ENCODE measurements at regions not wholly inside any gene's neighbourhood (a gene's known extent, or its start where the extent isn't known, plus 50 kb on each side); places are given as distances from the start of the nearest gene placed in this dataset.

DNA sequence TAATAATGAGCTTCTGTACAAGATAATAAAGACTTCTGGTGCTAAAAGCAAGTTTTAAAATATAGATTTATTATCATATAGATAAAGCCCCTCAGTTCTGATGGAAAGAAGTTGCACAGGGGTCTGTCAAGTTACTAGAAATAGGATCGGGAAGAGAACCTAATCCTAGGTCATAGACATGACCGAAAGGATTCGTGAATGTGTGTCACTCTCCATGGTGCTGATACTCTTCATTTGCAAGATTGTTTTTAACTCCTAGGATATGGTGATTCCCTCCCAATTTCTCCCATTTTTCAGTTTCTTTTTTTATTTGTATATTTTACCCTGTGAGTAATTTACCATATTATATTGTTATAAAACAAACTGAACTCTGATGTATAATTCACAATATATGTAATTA lies 58.9 kb upstream of the CTNNA2 start:
- Mint-ChIP-seq H3K27me3 (no peaks in the 10 kb centered on the region), H3K9me3 (peaks cover 1 to 2% of the 10 kb centered on the region in 2 donors), H3K4me1 (no peaks in the 10 kb centered on the region), H3K4me3 (no peak overlapping the region), H3K27ac (no peak overlapping the region), H3K36me3 (no peaks in the 10 kb centered on the region)
- DNase-seq (no peak), ATAC-seq (replicated peaks) (no peak)

DNA sequence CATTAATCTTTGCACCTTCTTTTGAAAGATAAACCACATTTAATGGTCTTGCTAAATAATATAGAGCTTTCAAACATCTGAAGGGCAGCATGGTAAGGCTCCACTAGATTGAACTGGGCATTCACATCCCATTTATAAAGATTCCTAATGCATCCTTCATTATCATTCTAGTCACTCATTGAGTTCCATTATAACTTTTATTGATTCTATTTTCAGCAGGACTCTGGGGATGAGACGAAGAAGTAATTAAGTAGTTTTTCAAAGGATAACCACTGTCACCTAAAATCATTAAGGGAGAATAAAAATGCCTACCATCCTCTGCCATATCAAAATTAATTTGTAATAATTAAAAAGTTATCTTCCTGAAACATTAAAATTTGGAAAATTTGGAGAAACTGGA lies 60.2 kb upstream of the CTNNA2 start:
- Mint-ChIP-seq H3K36me3 (no peaks in the 10 kb centered on the region), H3K27ac (no peak overlapping the region), H3K4me1 (no peaks in the 10 kb centered on the region), H3K9me3 (peaks cover 2 to 5% of the 10 kb centered on the region in 2 donors), H3K4me3 (no peak overlapping the region), H3K27me3 (no peaks in the 10 kb centered on the region)
- ATAC-seq (replicated peaks): no peak
- DNase-seq: no peak

DNA sequence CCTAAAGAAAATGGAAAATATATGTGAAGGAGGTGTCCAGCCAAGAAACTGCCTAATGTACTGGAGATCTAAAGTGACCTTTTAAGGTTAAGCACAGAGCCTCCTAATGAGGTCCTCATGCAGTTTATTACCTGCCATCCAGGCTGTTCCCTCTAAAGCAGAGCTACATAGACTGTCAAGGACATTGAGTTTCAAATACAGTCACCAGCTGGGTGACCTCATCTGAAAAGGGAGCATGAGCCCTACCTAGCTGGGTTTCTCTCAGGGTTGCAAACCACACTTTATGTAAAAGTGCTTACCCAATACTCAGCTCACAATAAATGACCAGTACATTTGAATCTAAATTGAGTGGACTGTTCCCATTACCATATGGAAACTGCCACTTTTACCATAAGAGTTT lies 65.4 kb upstream of the CTNNA2 start:
- Mint-ChIP-seq H3K4me3 (no peak overlapping the region), H3K9me3 (peaks cover 2 to 10% of the 10 kb centered on the region in 2 donors), H3K27ac (no peak overlapping the region), H3K36me3 (no peaks in the 10 kb centered on the region), H3K27me3 (no peaks in the 10 kb centered on the region), H3K4me1 (no peaks in the 10 kb centered on the region)
- DNase-seq (no peak), ATAC-seq (replicated peaks) (no peak)

DNA sequence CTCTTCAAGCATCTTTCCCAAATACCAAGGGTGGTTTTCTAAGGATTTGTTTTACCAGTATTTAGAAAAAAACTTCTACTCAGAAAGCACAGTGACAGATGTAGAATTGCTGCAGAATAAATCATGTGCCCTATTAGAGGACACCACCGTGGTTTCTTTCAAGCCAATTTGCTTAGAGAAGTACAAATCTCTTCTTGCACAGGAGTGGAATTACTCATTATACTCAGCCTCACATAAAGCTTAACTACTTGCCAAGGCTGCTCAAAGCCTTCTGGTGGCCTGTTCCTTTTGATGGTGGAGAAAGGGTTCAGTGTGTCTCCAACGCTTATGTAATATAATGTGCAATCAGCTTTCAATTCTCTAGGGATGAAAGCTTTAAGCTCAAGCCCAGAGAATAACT lies 66.5 kb upstream of the CTNNA2 start:
- no peaks in the 10 kb centered on the region for H3K27me3 Mint-ChIP-seq
- H3K9me3 Mint-ChIP-seq: peaks cover 2 to 10% of the 10 kb centered on the region in 2 donors
- H3K4me1 Mint-ChIP-seq: no peaks in the 10 kb centered on the region
- ATAC-seq (replicated peaks) (no peak), DNase-seq (no peak)
- no peak overlapping the region for H3K27ac Mint-ChIP-seq
- H3K4me3 Mint-ChIP-seq: no peak overlapping the region
- H3K36me3 Mint-ChIP-seq: no peaks in the 10 kb centered on the region

DNA sequence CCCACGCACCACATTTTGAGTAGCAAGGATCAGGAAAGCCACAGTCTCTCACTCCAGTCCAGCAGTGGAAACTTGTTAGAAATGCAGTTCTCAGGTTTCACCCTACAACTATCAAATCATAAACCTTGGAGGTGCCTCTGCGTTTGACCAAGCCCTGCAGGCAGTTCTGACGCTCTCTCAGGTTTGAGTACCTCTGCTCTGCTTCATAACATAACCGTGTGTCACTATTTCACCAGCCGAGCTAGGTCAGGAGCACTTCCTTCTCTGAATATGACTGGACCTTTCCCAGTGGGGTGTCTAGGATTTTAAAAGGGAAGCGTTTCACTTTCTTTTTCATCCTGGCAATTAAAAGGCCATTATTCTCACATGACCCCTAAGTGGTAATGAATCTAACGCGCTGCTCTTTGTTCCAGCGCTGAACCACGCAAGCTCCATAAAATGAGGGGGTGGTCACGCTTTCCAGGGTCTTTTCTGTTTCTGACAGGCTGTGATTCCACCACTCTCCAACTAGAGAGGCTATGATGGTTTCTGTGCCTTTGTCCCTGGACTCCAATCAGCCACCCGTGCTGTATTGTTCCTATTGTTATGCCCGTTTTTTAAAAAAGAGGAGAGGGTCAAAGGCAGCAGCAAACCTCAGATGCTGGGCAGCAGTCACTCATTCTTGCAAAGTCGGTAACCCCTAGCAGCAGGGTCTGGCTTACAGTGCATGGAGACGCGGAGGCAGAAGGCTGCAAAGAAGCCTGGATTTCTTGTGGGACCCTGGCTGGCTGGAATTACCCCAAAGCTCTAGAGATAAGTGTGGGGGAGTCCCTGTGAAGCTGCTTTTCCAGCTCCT lies 75.2 kb upstream of the CTNNA2 start:
- ATAC-seq (replicated peaks) (no peak), DNase-seq (no peak)
- H3K4me1 Mint-ChIP-seq: no peaks in the 10 kb centered on the region
- H3K9me3 Mint-ChIP-seq: peaks cover 3 to 4% of the 10 kb centered on the region in 2 donors
- H3K36me3 Mint-ChIP-seq: no peaks in the 10 kb centered on the region
- no peaks in the 10 kb centered on the region for H3K27me3 Mint-ChIP-seq
- no peak overlapping the region for H3K27ac Mint-ChIP-seq
- H3K4me3 Mint-ChIP-seq: no peak overlapping the region

DNA sequence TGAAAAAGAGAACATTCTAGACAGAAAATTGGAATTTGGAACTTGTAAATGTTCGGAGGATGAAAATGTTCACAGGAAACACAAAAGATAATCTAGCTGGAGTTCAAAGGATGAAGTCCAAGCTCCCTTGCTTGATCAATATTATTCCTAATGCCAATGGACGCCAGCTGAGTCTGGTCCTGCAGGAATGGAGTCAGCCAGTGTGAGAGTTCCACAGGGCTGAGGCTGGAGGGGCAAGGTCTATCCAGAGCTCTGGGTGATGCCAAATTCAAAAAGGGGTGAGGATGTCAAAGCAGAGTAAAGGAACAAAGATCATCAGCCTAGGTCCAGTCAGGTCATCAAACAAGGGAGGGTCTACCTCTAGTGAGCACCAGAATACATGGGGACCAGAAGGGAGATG lies 78.5 kb upstream of the CTNNA2 start:
- Mint-ChIP-seq H3K27ac (no peak overlapping the region), H3K27me3 (no peaks in the 10 kb centered on the region), H3K36me3 (no peaks in the 10 kb centered on the region), H3K9me3 (peaks cover 1 to 3% of the 10 kb centered on the region in 2 donors), H3K4me1 (no peaks in the 10 kb centered on the region), H3K4me3 (no peak overlapping the region)
- ATAC-seq (replicated peaks) (no peak), DNase-seq (no peak)

DNA sequence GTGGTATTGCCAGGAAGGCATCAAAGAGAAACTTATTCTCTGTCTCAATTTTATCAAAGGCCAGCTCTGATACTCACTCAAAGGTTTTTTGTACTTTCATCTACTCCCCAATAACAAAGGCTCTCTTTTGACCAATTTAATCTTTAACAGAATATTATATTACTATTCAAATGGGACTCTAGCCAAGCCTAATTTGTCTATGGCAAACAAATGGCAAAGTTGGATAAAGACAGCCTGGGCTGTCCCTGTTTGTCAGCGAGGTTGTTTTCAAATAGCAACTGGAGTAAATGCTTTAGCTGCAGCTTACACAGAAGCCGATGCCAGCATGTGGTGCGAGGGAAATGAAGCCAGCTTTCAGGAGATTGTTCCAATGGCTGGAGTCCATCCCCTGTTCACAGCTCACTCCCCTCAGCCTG lies 80.1 kb upstream of the CTNNA2 start:
- H3K27me3 Mint-ChIP-seq: no peaks in the 10 kb centered on the region
- ATAC-seq (replicated peaks): no peak

DNA sequence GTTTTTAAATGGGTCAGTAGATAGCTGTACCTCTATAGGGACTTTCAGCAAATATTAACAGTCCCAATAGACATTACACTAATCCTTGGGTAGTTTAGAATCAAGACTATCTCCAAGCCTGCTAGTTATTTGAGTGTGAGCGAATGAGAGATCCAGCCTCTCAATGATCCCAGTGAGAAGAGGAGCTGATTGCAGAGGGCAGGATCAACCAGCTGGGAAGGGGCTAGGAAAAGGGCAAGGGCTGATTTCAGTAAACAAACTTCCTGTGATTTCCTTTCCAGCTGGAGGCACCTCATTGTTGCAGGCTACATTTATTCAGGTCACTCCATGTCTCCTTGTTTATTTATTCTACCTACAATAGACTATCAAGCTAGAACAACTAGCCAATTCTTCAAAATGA lies 84.1 kb upstream of the CTNNA2 start:
- H3K36me3 Mint-ChIP-seq: no peaks in the 10 kb centered on the region
- peaks cover 0 to 1% of the 10 kb centered on the region in 2 donors for H3K9me3 Mint-ChIP-seq
- ATAC-seq (replicated peaks): no peak
- no peak overlapping the region for H3K4me3 Mint-ChIP-seq
- no peak for DNase-seq
- H3K27me3 Mint-ChIP-seq: no peaks in the 10 kb centered on the region
- H3K27ac Mint-ChIP-seq: no peak overlapping the region
- H3K4me1 Mint-ChIP-seq: no peaks in the 10 kb centered on the region

More for the DNA sequence above, 80.1 kb upstream of the CTNNA2 start:
- H3K4me3 Mint-ChIP-seq: no peak overlapping the region
- H3K4me1 Mint-ChIP-seq: no peaks in the 10 kb centered on the region
- no peak for DNase-seq
- peaks cover 0 to 3% of the 10 kb centered on the region in 2 donors for H3K9me3 Mint-ChIP-seq
- no peak overlapping the region for H3K27ac Mint-ChIP-seq
- no peaks in the 10 kb centered on the region for H3K36me3 Mint-ChIP-seq

DNA sequence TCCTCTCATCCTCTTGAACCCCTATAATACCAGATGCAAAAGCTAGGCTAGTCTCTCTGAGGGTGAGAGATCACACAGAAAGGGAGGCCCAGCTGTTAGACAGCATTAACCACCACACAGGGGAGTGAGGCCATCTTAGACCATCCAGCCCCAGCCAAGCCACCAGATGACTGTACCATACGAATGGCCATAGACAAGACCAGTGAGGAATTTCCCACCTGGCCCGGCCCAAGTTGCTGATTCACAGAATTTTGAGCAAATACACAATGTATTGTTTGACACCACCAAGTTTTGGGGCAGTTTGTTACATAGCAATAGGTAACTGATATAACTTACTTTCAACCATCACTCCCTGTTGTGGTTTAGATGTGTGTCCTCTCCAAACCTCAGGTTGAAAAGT lies 98.2 kb upstream of the CTNNA2 start:
- no peaks in the 10 kb centered on the region for H3K4me1 Mint-ChIP-seq
- no peak overlapping the region for H3K4me3 Mint-ChIP-seq
- peaks cover 4 to 6% of the 10 kb centered on the region in 2 donors for H3K9me3 Mint-ChIP-seq
- H3K36me3 Mint-ChIP-seq: no peaks in the 10 kb centered on the region
- no peak overlapping the region for H3K27ac Mint-ChIP-seq
- no peaks in the 10 kb centered on the region for H3K27me3 Mint-ChIP-seq
- no peak for ATAC-seq (replicated peaks)
- no peak for DNase-seq

DNA sequence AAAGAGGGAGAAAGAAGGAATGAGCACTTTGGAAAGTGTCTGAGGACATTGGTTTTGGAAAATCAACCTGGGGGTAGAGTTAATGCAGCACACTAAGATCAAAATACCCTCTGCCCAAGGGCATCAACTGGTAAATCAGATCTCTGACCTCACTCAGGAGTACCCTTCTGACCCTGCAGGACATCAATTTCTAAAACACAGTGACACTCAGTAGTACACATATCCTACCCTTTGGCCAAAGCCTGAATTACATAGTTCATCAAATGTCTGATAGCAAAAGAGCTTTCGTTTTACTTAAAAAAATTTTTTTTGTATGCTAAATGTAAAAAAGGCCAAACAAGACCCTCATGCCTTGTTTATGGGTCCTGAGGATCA lies 118.4 kb upstream of the CTNNA2 start:
- H3K4me3 Mint-ChIP-seq: no peak overlapping the region
- ATAC-seq (replicated peaks) (no peak), DNase-seq (no peak)
- H3K27me3 Mint-ChIP-seq: no peaks in the 10 kb centered on the region
- no peaks in the 10 kb centered on the region for H3K36me3 Mint-ChIP-seq
- peaks cover 7 to 8% of the 10 kb centered on the region in 2 donors for H3K9me3 Mint-ChIP-seq
- H3K27ac Mint-ChIP-seq: no peak overlapping the region
- H3K4me1 Mint-ChIP-seq: no peaks in the 10 kb centered on the region

DNA sequence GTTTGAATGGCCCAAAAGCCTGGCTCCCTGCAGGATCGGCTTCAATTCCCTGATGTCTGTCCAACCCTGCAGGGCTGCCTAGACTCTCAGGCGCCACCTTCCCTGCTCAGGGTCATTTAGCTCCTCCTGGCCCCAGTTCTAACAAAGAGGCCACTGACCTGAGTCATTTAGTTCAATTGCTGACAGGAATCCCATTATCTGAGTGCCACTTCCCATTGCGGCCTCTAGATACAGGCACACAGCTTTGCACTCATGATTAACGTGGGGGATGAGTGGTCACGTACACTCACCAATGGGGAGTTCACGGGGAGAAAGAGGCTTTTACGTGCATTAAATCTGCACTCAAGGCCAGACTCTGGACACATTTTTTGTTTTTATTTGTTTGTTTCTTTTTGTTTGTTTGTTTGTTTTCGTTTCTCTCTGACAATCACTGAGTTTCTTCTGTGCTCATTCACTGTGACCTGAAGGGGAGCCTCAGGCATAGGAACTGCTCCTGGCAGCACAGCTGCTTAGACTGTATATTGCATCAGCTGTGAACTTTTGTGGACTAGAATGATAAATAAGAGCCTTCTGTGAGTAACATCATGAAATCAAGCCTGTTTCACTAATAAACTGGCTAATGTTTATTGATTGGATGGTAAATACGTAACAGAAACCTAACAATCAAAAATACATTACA lies 118.9 kb upstream of the CTNNA2 start:
- H3K9me3 Mint-ChIP-seq: peaks cover 6 to 8% of the 10 kb centered on the region in 2 donors
- no peaks in the 10 kb centered on the region for H3K27me3 Mint-ChIP-seq
- no peaks in the 10 kb centered on the region for H3K4me1 Mint-ChIP-seq
- H3K36me3 Mint-ChIP-seq: no peaks in the 10 kb centered on the region
- no peak overlapping the region for H3K27ac Mint-ChIP-seq
- ATAC-seq (replicated peaks): no peak
- no peak overlapping the region for H3K4me3 Mint-ChIP-seq
- no peak for DNase-seq

DNA sequence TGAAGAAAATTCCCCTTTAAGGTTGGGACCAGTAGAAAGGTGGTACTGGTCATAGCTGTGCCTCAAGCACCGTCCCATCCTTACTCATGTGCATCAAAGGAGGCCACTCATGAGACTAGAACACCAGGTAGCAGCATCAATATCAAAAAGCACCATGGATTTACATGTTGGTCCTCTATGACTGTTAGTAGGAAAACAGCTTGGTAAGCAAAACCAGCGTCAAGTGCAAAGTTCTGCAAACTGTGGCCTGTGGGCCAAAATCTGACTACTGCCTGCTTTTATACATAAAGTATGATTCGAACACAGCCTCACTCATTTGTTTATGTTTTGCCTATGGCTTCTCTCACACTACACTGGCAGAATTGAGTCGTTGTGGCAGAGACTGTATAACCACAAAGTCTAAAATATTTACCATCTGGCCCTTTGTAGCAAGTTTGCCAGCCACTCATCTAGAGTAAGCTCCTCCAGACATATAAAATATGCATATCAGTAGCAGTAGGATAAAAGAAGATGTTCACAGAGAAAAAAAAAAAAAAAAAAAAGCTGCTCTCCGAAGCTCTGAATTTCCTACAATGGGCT lies 119.7 kb upstream of the CTNNA2 start:
- H3K27me3 Mint-ChIP-seq: no peaks in the 10 kb centered on the region

DNA sequence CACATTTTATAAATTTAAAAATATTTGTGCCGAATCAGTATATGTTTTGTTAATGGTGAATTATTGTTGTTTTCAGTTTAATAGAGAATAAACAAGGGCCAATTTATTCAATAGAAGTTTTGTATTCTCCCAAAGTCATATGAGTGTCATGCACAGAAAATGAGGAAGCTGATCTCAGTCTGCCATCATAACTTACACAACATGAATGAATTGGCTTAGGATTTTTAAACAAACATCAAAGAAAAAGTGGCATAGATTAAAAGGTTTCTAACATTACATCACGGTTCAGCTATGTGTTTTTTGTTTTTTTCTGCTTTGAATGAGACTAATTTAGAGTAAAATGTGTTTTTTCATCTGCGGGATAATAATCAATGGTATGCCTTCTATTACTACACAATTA lies 123.4 kb upstream of the CTNNA2 start:
- Mint-ChIP-seq H3K4me3 (no peak overlapping the region), H3K27ac (no peak overlapping the region), H3K27me3 (no peaks in the 10 kb centered on the region), H3K4me1 (no peaks in the 10 kb centered on the region), H3K9me3 (peaks cover 3 to 4% of the 10 kb centered on the region in 2 donors), H3K36me3 (no peaks in the 10 kb centered on the region)
- ATAC-seq (replicated peaks): no peak
- DNase-seq: no peak

More for the DNA sequence above, 119.7 kb upstream of the CTNNA2 start:
- Mint-ChIP-seq H3K4me3 (no peak overlapping the region), H3K27ac (no peak overlapping the region), H3K9me3 (peaks cover 6 to 8% of the 10 kb centered on the region in 2 donors), H3K36me3 (no peaks in the 10 kb centered on the region), H3K4me1 (no peaks in the 10 kb centered on the region)
- no peak for DNase-seq
- no peak for ATAC-seq (replicated peaks)

DNA sequence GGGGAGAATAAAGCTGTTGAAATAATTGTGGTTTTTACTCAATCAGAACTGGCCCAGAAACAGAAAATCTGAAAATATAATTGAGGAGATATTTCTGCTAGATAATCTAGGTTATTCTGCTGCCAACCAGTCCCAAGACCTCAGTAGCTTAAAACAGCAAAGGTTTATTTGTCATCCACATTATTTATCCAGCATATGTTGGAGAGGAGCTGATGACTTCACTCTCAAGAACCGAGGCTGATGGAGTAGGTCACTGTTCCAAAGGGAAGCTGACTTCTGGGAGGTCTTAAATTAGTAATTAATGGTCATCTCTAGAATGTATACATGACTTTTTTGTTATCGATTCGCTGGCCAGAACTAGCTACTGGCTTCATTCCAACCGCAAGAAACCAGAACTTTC lies 124.8 kb upstream of the CTNNA2 start:
- DNase-seq: no peak
- H3K27me3 Mint-ChIP-seq: no peaks in the 10 kb centered on the region
- H3K4me3 Mint-ChIP-seq: no peak overlapping the region
- H3K27ac Mint-ChIP-seq: no peak overlapping the region
- peaks cover 3 to 4% of the 10 kb centered on the region in 2 donors for H3K9me3 Mint-ChIP-seq
- H3K36me3 Mint-ChIP-seq: no peaks in the 10 kb centered on the region
- no peak for ATAC-seq (replicated peaks)
- H3K4me1 Mint-ChIP-seq: no peaks in the 10 kb centered on the region

DNA sequence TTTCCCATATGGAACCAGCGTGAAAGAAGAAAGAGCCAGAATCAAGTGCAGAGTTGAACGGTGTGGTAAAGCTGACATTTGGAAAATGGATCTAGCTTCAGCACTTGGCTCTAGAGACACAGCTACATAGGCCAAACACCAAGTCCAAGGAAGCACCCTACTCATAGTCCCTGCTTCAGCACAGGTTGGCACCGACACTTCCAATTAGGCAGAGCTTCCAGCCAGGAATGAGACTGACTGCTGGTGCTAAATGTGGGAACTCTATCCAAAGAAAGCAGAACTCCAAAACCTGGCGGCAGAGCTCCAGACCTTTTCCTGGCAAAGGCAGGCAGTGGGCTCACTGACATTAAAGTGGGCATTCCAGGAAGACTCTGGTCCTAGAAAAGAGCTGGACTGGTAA lies 125.4 kb upstream of the CTNNA2 start:
- H3K27me3 Mint-ChIP-seq: no peaks in the 10 kb centered on the region
- DNase-seq (no peak), ATAC-seq (replicated peaks) (no peak)
- no peaks in the 10 kb centered on the region for H3K36me3 Mint-ChIP-seq
- H3K4me1 Mint-ChIP-seq: no peaks in the 10 kb centered on the region
- peaks cover under 1 to 1% of the 10 kb centered on the region in 2 donors for H3K9me3 Mint-ChIP-seq
- no peak overlapping the region for H3K4me3 Mint-ChIP-seq
- no peak overlapping the region for H3K27ac Mint-ChIP-seq

All from stimulated activated naive B cell treated with anti-CD40 and anti-IgM and Interleukin-4, amounts not matched to agents 10 μg/mL and 1 μg/mL and 100 μg/mL, for 72 hours (primary cell).